Fibroblast of villous mesenchyme (primary cell): ENCODE measurements at regions not wholly inside any gene's neighbourhood (a gene's known extent, or its start where the extent isn't known, plus 50 kb on each side); places are given as distances from the start of the nearest gene placed in this dataset.

Experiments used
- DNase-seq: peaks from one replicate; pipeline ENCODE4 v3.0.0-alpha.2; 2010; ENCODE audit warnings: low read depth
- H3K4me3 ChIP-seq: 2 replicates; pipeline ENCODE4 v1.5.1; 2011; ENCODE audit warnings: low read depth, mild to moderate bottlenecking, low read length
- TF ChIP-seq, protein P1 (sequence below): IDR thresholded peaks from 2 replicates; pipeline ENCODE4 v1.5.1; 2012; ENCODE audit warnings: low read depth, mild to moderate bottlenecking, low read length; ENCODE audit not compliant: insufficient read depth

DNA sequence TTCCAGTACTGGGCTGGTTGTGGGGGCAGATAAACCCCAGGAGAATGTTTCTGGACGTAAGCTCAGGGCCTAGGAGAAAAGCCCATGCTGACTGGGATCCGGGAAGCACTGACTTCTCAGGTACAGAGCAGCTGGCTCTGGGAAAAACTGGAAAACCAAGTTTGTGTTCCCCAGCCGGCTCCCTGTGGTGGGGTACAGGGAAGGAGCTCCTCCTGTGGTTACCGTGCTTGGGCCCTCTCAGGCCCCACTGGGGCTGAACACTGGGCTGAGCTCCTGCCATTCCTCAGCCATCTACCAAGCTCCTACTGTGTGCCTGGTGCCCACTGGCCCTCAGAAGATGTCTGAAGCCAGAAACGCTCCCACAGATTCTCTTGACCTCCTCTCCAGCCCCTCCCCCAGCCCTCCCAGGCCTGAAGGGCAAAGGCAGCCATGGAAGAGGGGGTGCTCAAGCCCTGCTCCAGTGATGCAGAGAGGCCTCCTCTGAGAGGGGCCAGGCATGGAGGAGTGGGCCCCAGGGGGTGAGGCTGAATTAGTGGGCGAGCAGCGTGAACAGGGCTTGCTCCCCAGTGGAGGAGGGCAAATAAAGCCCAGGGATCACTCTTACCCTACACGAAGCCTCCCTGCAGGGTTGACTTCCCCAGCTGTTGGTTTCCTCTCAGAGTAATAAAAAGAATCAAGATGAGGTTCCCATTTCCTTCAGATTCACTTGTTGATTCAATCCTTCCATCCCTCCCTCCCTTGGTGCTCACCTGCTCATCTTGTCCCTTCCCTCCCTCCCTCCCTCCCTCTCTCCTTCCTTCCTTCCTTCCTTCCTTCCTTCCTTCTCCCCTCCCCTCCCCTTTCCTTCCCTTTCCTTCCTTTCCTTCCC is 100.0 kb downstream of the VEGFA start:
- no peak overlapping the region for H3K4me3 ChIP-seq
- TF ChIP-seq, protein P1, sequence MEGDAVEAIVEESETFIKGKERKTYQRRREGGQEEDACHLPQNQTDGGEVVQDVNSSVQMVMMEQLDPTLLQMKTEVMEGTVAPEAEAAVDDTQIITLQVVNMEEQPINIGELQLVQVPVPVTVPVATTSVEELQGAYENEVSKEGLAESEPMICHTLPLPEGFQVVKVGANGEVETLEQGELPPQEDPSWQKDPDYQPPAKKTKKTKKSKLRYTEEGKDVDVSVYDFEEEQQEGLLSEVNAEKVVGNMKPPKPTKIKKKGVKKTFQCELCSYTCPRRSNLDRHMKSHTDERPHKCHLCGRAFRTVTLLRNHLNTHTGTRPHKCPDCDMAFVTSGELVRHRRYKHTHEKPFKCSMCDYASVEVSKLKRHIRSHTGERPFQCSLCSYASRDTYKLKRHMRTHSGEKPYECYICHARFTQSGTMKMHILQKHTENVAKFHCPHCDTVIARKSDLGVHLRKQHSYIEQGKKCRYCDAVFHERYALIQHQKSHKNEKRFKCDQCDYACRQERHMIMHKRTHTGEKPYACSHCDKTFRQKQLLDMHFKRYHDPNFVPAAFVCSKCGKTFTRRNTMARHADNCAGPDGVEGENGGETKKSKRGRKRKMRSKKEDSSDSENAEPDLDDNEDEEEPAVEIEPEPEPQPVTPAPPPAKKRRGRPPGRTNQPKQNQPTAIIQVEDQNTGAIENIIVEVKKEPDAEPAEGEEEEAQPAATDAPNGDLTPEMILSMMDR = no peak
- no peak for DNase-seq

DNA sequence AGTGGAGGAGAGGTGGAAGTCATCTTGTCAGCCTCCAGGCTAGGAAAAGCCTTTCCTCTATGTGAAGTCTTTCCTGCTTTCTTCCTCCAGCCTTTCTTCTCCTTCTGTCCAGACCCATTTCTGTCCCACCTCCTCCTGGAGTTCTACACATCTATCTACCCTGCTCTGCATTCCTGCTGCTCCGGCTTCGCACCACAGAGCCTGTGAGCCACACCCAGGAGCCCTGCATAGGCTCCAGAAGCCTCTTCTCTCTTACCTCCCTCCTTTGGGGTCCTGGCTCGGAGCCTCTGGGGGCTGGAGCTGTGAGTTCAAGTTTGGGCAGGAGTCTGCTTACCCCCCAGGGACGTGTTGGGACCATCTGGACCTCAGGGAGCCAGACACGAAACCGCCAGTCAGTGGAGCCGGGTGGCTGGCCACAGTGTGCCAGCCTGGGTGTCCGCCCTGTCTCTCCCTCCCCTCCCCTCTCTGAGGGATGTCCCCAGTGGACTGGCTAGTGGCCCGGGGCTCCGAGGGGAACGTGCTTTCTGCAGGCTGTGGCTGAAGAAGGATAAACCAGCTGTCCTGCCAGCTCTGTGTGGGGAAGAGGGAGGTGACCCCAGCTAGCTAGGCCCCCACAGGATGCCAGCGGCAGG is 99.2 kb downstream of the VEGFA start:
- H3K4me3 ChIP-seq = no peak overlapping the region
- TF ChIP-seq, protein P1 = no peak
- no peak for DNase-seq

DNA sequence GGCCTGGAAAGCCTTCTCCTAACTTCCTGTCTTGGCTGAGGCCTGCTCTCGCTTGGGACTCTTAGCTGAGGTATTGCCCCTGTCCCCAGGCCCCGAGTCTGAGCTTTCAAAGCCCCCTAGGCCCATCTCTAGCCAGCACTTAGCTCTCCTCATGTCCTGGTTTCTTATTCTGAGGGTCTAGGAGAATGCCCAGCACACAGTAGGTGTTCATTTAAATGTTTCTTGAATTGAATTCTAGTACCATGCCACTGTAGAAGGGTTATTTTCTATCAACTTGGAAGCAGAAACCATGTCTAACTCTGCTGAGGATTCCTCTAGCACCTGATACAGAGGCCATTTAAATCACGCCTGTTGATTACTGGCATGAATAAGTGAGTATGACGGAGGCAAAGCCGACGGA is 98.5 kb downstream of the VEGFA start:
- no peak for DNase-seq
- TF ChIP-seq, protein P1 = no peak
- H3K4me3 ChIP-seq = no peak overlapping the region

DNA sequence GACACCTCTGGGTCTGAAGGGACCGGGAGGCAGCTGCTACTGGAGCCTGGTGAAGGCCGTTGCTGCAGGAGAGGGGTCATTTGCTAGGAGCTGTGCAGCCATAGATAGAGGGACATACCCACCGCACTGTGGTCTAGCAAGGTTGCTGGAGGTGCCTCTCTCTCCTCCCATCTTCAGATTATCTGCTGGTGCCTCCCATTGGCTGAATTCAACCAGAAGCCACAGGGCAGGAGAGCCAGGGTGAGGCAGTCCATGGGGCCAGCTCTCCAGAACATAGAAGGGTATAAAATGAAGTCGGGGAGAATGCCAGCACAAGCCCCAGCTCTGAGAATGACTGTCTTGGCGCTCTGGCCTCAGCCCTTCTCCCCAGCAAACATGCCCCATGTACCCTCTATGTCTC is 98.0 kb downstream of the VEGFA start:
- TF ChIP-seq, protein P1 = no peak

DNA sequence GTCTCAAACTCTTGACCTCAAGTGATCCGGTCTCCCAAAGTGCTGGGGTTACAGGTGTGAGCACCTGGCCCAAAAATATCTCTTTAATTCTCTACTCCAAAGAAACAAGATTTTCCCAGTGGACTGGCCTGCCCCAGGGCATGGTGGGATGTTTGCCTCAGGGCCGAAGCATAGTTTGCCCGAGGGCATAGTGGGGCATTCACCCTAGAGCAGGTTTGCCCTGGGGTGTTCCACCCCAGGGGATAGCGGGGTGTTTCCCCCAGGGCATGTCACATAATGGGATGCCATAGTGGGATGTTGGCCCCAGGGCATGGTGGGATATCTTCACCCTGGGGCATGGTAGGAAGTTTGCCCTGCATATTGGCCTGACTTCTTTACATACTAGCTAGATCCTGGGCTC is 97.2 kb downstream of the VEGFA start:
- DNase-seq = no peak
- no peak overlapping the region for H3K4me3 ChIP-seq
- TF ChIP-seq, protein P1 = no peak

More for the DNA sequence above, 98.0 kb downstream of the VEGFA start:
- H3K4me3 ChIP-seq = no peak overlapping the region
- no peak for DNase-seq

DNA sequence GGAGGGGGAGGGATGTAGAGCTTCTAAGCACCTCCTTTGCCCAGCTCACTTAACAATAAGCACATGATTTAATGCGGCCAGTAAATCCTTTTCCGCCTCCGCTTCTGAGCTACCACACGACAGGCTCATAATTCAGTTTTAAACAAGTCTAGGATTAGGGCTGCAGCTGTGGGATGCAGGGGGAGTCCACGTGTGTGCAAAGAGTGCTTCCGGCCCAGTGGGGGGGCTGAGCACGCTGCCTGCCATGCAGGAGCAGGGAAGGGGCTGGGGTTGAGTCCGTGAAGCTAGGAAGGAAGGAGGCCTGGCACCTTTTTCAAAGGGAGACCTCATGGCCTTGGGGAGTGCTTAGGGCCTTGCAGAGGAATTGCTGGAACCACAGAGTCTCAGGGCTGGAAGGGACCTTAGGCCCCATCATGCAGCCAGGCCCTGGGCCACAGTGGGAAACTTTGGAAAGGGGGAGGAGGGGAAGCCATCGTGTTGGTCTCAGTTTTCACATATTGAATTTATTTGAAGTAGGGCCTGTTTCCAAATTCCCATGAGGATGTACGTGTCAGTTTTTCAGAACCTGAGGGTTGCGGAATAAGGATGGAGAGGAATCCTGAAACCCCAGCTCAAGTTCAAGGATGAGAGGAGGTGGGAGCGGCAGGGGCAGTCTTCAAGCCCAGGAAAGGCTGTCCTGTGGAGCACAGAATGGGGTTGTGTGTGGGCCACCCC is 96.1 kb downstream of the VEGFA start:
- DNase-seq = peak; percentile 74
- H3K4me3 ChIP-seq = no peak overlapping the region
- TF ChIP-seq, protein P1 = no peak
